DMS 273 treated with DMSO at 0.1 percent for 48 hours (cell line): ENCODE measurements at regions not wholly inside any gene's neighbourhood (a gene's known extent, or its start where the extent isn't known, plus 50 kb on each side); places are given as distances from the start of the nearest gene placed in this dataset.

Experiments
- DNase-seq: peaks from one replicate; lab custom pipeline; 2025; lab: John Stamatoyannopoulos, UW

- no peak for DNase-seq
These were observed 114.5 kb upstream of the MAF start for GRCh38 chr16:79715061-79715460.

- no peak for DNase-seq
These were observed 113.9 kb upstream of the MAF start for GRCh38 chr16:79714440-79714839.

GRCh38 chr16:79713609-79714309 lies 113.2 kb upstream of the MAF start:
- no peak for DNase-seq

- DNase-seq, result no peak
These were observed 111.7 kb upstream of the MAF start for GRCh38 chr16:79712276-79712675.

- no peak for DNase-seq
These were observed 107.3 kb upstream of the MAF start for GRCh38 chr16:79707876-79708275.

GRCh38 chr16:79703066-79703465 lies 102.5 kb upstream of the MAF start:
- no peak for DNase-seq

- DNase-seq, result no peak
These were observed 97.8 kb upstream of the MAF start for GRCh38 chr16:79698341-79698753.

GRCh38 chr16:79697562-79698112 lies 97.1 kb upstream of the MAF start:
- no peak for DNase-seq

- no peak for DNase-seq
These were observed 90.5 kb upstream of the MAF start for GRCh38 chr16:79691007-79691406.

GRCh38 chr16:79690159-79690558 lies 89.6 kb upstream of the MAF start:
- DNase-seq, result no peak

- DNase-seq, result no peak
These were observed 87.0 kb upstream of the MAF start for GRCh38 chr16:79687249-79688130.

- DNase-seq, result no peak
These were observed 85.3 kb upstream of the MAF start for GRCh38 chr16:79685871-79686270.

GRCh38 chr16:79679334-79679733 lies 78.8 kb upstream of the MAF start:
- no peak for DNase-seq

- DNase-seq, result no peak
These were observed 77.4 kb upstream of the MAF start for GRCh38 chr16:79677799-79678530.

GRCh38 chr16:79673635-79674034 lies 73.1 kb upstream of the MAF start:
- DNase-seq, result no peak

GRCh38 chr16:79672524-79672923 lies 72.0 kb upstream of the MAF start:
- DNase-seq, result no peak

GRCh38 chr16:79668502-79668901 lies 68.0 kb upstream of the MAF start:
- DNase-seq, result no peak

- DNase-seq, result no peak
These were observed 65.4 kb upstream of the MAF start for GRCh38 chr16:79665970-79666369.

GRCh38 chr16:79664407-79664806 lies 63.9 kb upstream of the MAF start:
- DNase-seq, result no peak

GRCh38 chr16:79662669-79663313 lies 62.3 kb upstream of the MAF start:
- DNase-seq, result no peak

- no peak for DNase-seq
These were observed 61.6 kb upstream of the MAF start for GRCh38 chr16:79662122-79662521.

GRCh38 chr16:79661578-79661977 lies 61.0 kb upstream of the MAF start:
- no peak for DNase-seq
